Ectodermal cell (in vitro differentiated cells): ENCODE measurements at regions not wholly inside any gene's neighbourhood (a gene's known extent, or its start where the extent isn't known, plus 50 kb on each side); places are given as distances from the start of the nearest gene placed in this dataset.

Experiments
- H3K27ac ChIP-seq: 2 replicates; pipeline ENCODE4 v1.7.0; 2013; ENCODE audit warnings: mild to moderate bottlenecking, low read depth, low read length; ENCODE audit not compliant: insufficient read depth, poor library complexity, severe bottlenecking
- H3K27me3 ChIP-seq: 2 replicates; pipeline ENCODE4 v1.7.0; 2013; ENCODE audit warnings: mild to moderate bottlenecking, low read length; ENCODE audit not compliant: insufficient read depth, control insufficient read depth, poor library complexity, severe bottlenecking
- H3K36me3 ChIP-seq: one replicate; pipeline ENCODE4 v1.7.0; 2013; ENCODE audit warnings: low read length; ENCODE audit not compliant: control insufficient read depth, insufficient read depth
- H3K4me1 ChIP-seq: one replicate; pipeline ENCODE4 v1.7.0; 2013; ENCODE audit warnings: low read length; ENCODE audit not compliant: control insufficient read depth, insufficient read depth
- H3K4me3 ChIP-seq: 2 replicates; pipeline ENCODE4 v1.7.0; 2013; ENCODE audit warnings: low read depth, low read length, control low read depth; ENCODE audit not compliant: insufficient read depth
- H3K9me3 ChIP-seq: 2 replicates; pipeline ENCODE4 v1.7.0; 2013; ENCODE audit warnings: mild to moderate bottlenecking, low read length, moderate library complexity; ENCODE audit not compliant: control insufficient read depth
- WGBS, 2 experiments: methylation state at CpG; one replicate each; pipeline ENCODE4 v1.1.7; 2013; ENCODE audit warnings: missing lambda C conversion rate in 2 of 2; 5-methylcytosine and 5-hydroxymethylcytosine counted together

- H3K4me1 ChIP-seq = no peaks in the 10 kb centered on the region
- WGBS, 2 experiments = 70 to 71% methylated on average over 6 of the region's 6 CpGs
- H3K36me3 ChIP-seq = no peaks in the 10 kb centered on the region
- no peaks in the 10 kb centered on the region for H3K27me3 ChIP-seq
- H3K27ac ChIP-seq = no peak overlapping the region
- no peaks in the 10 kb centered on the region for H3K9me3 ChIP-seq
- H3K4me3 ChIP-seq = no peak overlapping the region
Observed at GRCh38 chr10:34936061-34936460, 121.0 kb upstream of the PARD3 start.

- H3K27me3 ChIP-seq = no peaks in the 10 kb centered on the region
Observed at GRCh38 chr10:34933676-34934075, 118.6 kb upstream of the PARD3 start.

GRCh38 chr10:34932235-34932634 is 117.1 kb upstream of the PARD3 start:
- WGBS, 2 experiments = 92 to 93% methylated on average over 12 of the region's 12 CpGs
- Histone ChIP-seq H3K9me3 (no peaks in the 10 kb centered on the region), H3K36me3 (no peaks in the 10 kb centered on the region), H3K27me3 (no peaks in the 10 kb centered on the region), H3K4me3 (no peak overlapping the region), H3K27ac (no peak overlapping the region), H3K4me1 (no peaks in the 10 kb centered on the region)

More at GRCh38 chr10:34933676-34934075, 118.6 kb upstream of the PARD3 start:
- Histone ChIP-seq H3K9me3 (no peaks in the 10 kb centered on the region), H3K4me3 (no peak overlapping the region), H3K36me3 (no peaks in the 10 kb centered on the region), H3K27ac (no peak overlapping the region), H3K4me1 (no peaks in the 10 kb centered on the region)
- WGBS, 2 experiments = 74 to 75% methylated on average over 9 of the region's 9 CpGs

GRCh38 chr10:34931216-34931615 is 116.1 kb upstream of the PARD3 start:
- Histone ChIP-seq H3K4me1 (no peaks in the 10 kb centered on the region), H3K4me3 (no peak overlapping the region), H3K27ac (no peak overlapping the region), H3K36me3 (no peaks in the 10 kb centered on the region), H3K27me3 (no peaks in the 10 kb centered on the region), H3K9me3 (no peaks in the 10 kb centered on the region)
- 93 to 94% methylated on average over 5 of the region's 5 CpGs for WGBS, 2 experiments

DNA sequence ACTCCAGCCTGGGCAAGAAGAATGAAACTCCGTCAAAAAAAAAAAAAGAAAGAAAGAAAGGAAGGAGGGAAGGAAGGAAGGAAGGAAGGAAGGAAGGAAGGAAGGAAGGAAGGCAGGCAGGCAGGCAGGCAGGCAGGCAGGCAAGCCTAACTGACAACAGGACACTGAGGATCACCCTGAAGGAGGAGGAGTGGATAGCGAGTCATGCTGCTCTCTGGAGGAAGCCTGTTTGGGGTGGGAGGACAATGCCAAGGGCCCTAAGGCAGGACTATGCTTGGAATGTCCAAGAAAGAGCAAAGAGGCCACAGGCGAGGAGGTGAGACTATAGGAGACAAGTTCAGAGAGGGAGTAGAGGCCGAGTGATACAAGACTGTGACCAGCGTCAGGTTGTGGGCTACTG is 107.0 kb upstream of the PARD3 start:
- 84 to 91% methylated on average over 5 of the region's 5 CpGs for WGBS, 2 experiments
- Histone ChIP-seq H3K4me1 (peaks cover 14% of the 10 kb centered on the region), H3K4me3 (no peak overlapping the region)

GRCh38 chr10:34920578-34920977 is 105.5 kb upstream of the PARD3 start:
- Histone ChIP-seq H3K4me3 (no peak overlapping the region), H3K9me3 (peaks cover 3% of the 10 kb centered on the region), H3K36me3 (no peaks in the 10 kb centered on the region), H3K4me1 (peaks cover 14% of the 10 kb centered on the region), H3K27ac (no peak overlapping the region), H3K27me3 (no peaks in the 10 kb centered on the region)
- WGBS, 2 experiments = no CpG with 5 or more reads among the region's 1 CpG

More for the DNA sequence above, 107.0 kb upstream of the PARD3 start:
- Histone ChIP-seq H3K9me3 (peaks cover 3% of the 10 kb centered on the region), H3K27ac (no peak overlapping the region), H3K36me3 (no peaks in the 10 kb centered on the region), H3K27me3 (no peaks in the 10 kb centered on the region)

- Histone ChIP-seq H3K9me3 (no peaks in the 10 kb centered on the region), H3K36me3 (no peaks in the 10 kb centered on the region), H3K27me3 (no peaks in the 10 kb centered on the region), H3K4me1 (peaks cover 14% of the 10 kb centered on the region), H3K27ac (peak overlapping the region; percentile 22), H3K4me3 (no peak overlapping the region)
- 76% methylated on average over 12 to 14 of the region's 14 CpGs for WGBS, 2 experiments
Observed at GRCh38 chr10:34918776-34919315, 103.8 kb upstream of the PARD3 start.

- Histone ChIP-seq H3K27ac (peak overlapping the region; percentile 22), H3K27me3 (no peaks in the 10 kb centered on the region), H3K4me1 (peaks cover 14% of the 10 kb centered on the region), H3K9me3 (no peaks in the 10 kb centered on the region), H3K36me3 (no peaks in the 10 kb centered on the region), H3K4me3 (no peak overlapping the region)
- 74 to 75% methylated on average over 21 of the region's 21 CpGs for WGBS, 2 experiments
Observed at GRCh38 chr10:34918060-34918775, 103.1 kb upstream of the PARD3 start.

GRCh38 chr10:34916314-34916713 is 101.2 kb upstream of the PARD3 start:
- no peaks in the 10 kb centered on the region for H3K27me3 ChIP-seq
- 88 to 96% methylated on average over 3 of the region's 3 CpGs for WGBS, 2 experiments
- no peaks in the 10 kb centered on the region for H3K36me3 ChIP-seq
- no peak overlapping the region for H3K27ac ChIP-seq
- H3K9me3 ChIP-seq = no peaks in the 10 kb centered on the region
- no peak overlapping the region for H3K4me3 ChIP-seq
- H3K4me1 ChIP-seq = peaks cover 14% of the 10 kb centered on the region

DNA sequence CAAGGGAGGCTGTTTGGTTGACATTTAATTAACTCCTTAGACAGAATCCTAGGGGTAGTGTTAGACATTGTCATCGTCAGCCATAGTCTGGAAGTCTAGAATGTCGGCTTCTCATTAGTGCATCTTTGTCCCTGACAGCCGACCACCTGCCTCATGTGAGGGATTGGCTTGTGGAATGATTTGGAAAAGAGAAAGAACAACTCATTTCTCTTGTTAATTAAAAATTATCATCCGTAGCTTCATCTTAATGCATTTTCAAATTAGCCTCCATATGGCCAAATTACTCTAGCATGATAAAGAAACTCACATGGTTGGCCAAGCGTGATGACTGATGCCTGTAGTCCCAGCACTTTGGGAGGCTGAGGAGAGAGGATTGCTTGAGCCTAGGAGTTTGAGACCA is 97.7 kb upstream of the PARD3 start:
- no peaks in the 10 kb centered on the region for H3K4me1 ChIP-seq
- H3K36me3 ChIP-seq = no peaks in the 10 kb centered on the region
- H3K27me3 ChIP-seq = no peaks in the 10 kb centered on the region
- no peak overlapping the region for H3K4me3 ChIP-seq
- 96 to 97% methylated on average over 5 of the region's 5 CpGs for WGBS, 2 experiments
- no peaks in the 10 kb centered on the region for H3K9me3 ChIP-seq
- H3K27ac ChIP-seq = no peak overlapping the region
